ENCODE measurements at regions not wholly inside any gene's neighbourhood (a gene's known extent, or its start where the extent isn't known, plus 50 kb on each side); places are given as distances from the start of the nearest gene placed in this dataset.

DNA sequence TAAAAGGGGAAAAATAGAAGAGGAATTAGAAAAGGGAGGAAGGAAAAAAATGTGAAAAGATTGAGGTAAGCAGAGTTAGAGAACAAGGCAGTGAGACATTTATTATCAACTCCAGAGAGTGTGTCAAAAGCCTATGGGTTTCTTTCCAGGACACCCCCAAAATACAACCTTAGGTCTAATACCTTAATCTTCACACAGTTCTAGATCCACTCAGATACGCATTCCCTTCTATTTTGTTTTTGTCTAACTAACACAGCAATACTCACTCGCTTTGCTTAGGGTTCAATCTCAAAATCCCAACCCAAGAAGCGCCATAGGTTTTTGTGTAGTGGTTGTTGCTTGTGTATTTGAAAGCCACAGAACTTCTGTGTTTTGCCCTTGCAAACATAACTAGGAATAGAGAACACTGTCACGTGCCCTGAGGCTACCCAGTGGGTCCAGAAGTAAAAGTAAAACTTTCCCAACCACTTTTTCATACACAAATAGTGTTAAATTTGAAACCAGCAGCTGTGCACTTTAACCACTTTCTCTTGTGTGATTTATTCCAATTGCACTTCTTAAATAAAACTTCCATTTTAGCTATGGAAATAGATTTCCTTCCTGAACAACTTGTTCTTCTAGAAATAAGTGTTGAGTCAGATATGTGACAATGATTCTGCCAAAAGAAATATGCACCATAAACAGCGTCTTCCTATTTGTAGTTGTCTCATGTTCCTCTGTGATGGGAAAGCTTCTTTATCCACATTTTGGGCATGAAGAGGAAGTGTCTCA is 414.7 kb upstream of the GHITM start:
- TF ChIP-seq EZH2 (IDR thresholded peaks at IDR 0.05; ENCODE audit: insufficient read depth, low read length), result no peak
- TF ChIP-seq, protein P1, sequence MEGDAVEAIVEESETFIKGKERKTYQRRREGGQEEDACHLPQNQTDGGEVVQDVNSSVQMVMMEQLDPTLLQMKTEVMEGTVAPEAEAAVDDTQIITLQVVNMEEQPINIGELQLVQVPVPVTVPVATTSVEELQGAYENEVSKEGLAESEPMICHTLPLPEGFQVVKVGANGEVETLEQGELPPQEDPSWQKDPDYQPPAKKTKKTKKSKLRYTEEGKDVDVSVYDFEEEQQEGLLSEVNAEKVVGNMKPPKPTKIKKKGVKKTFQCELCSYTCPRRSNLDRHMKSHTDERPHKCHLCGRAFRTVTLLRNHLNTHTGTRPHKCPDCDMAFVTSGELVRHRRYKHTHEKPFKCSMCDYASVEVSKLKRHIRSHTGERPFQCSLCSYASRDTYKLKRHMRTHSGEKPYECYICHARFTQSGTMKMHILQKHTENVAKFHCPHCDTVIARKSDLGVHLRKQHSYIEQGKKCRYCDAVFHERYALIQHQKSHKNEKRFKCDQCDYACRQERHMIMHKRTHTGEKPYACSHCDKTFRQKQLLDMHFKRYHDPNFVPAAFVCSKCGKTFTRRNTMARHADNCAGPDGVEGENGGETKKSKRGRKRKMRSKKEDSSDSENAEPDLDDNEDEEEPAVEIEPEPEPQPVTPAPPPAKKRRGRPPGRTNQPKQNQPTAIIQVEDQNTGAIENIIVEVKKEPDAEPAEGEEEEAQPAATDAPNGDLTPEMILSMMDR (IDR thresholded peaks at IDR 0.05; ENCODE audit: insufficient read depth, low read depth, low read length), result no peak
